Cardiac fibroblast (primary cell): ENCODE measurements at regions not wholly inside any gene's neighbourhood (a gene's known extent, or its start where the extent isn't known, plus 50 kb on each side); places are given as distances from the start of the nearest gene placed in this dataset.
"Not testable (repeated sequence)": the region's sequence is repeated elsewhere in the genome, so short reads cannot be mapped to it uniquely, and the experiment has no call there.

Experiments
- DNase-seq, 2 donors: peaks; one replicate each; pipeline versions ENCODE4 v3.0.0 to v3.0.0-alpha.2; 2010; ENCODE audit warnings: low read depth in 2 of 2
- H3K4me3 ChIP-seq, 2 donors: replicated peaks in 1 of 2; 1 replicate in 1 of 2; 2 replicates in 1 of 2; pipeline ENCODE4 v1.5.1; 2011; ENCODE audit warnings: low read depth in 2 of 2, low read length in 2 of 2, mild to moderate bottlenecking in 2 of 2, moderate library complexity in 1 of 2
- CTCF ChIP-seq: IDR thresholded peaks from one replicate; pipeline ENCODE4 v1.5.1; 2011; ENCODE audit warnings: low read depth, mild to moderate bottlenecking, low read length, inconsistent platforms

GRCh38 chr3:106108925-106109324 lies 240.1 kb upstream of the CBLB start:
- no peak for TF ChIP-seq CTCF
- no peak for DNase-seq
- H3K4me3 ChIP-seq, result no peak overlapping the region

DNA sequence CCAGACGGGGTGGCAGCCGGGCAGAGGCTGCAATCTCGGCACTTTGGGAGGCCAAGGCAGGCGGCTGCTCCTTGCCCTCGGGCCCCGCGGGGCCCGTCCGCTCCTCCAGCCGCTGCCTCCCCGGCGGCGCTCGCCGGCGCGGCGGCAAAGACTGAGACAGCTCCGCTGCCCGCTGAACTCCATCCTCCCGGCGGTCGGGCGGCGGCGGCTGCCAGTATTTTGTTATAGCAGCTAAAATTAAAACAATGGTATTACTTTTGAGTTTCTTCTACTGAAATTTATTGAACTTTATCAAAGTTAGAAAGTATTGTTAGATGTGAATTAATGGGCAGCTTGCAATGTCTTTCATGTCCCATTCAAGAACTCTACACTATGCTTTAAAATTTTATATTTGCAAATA lies 243.7 kb upstream of the CBLB start:
- not testable (repeated sequence) for DNase-seq, H3K4me3 ChIP-seq

DNA sequence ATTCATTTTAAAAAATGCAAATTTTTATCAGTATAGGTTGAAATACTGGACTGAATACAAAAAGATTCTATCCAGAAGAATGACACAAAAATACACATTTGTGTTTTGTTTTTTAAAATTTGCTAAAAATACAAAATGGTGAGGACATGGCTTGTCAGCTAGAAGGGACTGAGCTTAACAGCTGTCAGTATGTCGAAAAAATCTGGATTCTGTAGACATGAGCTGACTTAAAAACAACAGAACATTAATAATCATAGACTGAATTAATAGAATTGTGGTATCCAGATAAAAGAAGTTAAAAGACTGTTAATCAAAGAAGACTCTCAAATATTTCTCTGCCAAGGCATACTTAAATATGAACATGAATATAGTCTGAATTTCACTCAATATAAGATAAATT lies 244.9 kb upstream of the CBLB start:
- no peak for TF ChIP-seq CTCF
- no peak overlapping the region for H3K4me3 ChIP-seq
- no peak for DNase-seq

- no peak overlapping the region for H3K4me3 ChIP-seq
- DNase-seq, result peak; percentile 68 to 75
- TF ChIP-seq CTCF, result no peak
Measured at GRCh38 chr3:106114220-106114619, 245.4 kb upstream of the CBLB start.

DNA sequence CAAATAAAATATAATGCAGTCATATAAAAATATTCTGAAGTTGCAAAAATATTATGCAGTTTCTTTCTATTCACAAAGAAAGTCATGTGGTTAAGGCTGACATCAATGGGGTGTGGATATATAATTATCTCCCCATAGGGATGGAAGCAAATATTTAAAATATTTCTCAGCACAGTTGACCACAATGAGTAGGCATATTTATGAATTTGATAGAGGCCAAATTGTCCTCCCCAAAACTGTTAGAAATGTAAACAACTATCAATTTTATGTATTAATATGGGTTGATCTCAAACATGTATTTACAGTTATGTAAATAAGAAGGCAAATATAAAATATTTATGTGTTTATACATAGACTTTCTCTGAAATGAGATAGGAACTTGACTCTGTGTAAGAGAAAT lies 246.0 kb upstream of the CBLB start:
- DNase-seq, result peak; percentile 76 to 80
- H3K4me3 ChIP-seq, result no peak overlapping the region
- TF ChIP-seq CTCF, result no peak

- TF ChIP-seq CTCF, result no peak
- no peak for DNase-seq
- no peak overlapping the region for H3K4me3 ChIP-seq
Measured at GRCh38 chr3:106115557-106115956, 246.7 kb upstream of the CBLB start.

DNA sequence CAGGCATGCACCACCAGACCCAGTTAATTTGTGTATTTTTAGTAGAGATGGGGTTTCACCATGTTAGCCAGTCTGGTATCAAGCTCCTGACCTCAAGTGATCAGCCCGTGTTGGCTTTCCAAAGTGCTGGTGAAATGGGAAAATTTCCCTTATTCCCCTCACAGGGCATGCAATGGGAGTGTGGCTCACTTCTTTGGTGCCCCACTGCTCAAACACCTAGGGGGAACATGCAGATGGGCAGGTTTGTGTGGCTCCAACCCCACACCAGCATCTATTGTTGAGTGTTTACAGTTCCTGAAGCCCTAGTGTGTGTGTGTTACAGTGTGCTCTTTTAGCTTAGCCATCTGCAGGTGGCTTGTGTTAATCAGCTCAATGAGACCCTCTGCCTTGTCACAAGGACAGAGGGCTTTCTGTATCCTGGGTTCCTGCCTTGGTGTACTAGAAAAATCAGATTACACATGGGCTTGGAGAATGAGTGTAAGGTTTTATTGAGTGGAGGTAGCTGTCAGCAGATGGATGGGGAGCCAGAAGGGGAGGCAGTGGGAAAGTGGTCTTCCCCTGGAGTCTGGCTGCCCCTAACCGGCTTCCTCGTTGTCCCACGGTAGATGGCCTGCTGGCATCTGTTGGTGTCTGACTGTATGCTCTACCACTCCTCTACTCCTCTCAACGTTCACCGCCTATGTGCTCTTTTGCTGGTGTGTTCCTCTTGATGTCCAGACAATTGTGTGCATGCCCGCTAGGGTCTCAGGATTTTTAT lies 248.1 kb upstream of the CBLB start:
- DNase-seq, result no peak
- no peak overlapping the region for H3K4me3 ChIP-seq
- no peak for TF ChIP-seq CTCF
